SJCRH30 (cell line): ENCODE measurements at regions not wholly inside any gene's neighbourhood (a gene's known extent, or its start where the extent isn't known, plus 50 kb on each side); places are given as distances from the start of the nearest gene placed in this dataset.

ENCODE experiments used
- DNase-seq, 2 experiments: peaks; one replicate each; pipeline ENCODE4 v3.0.0-alpha.2; 2015 to 2020
- H3K27ac ChIP-seq: fragments of 250-450 bp; sonication (Bioruptor Pico); 2 replicates; pipeline ENCODE4 v1.5.1; 2020; ENCODE audit warnings: mild to moderate bottlenecking, moderate library complexity
- H3K27me3 ChIP-seq: fragments of 250-450 bp; sonication (Bioruptor Pico); 2 replicates; pipeline ENCODE4 v1.5.1; 2020; ENCODE audit warnings: mild to moderate bottlenecking, moderate library complexity
- H3K36me3 ChIP-seq: fragments of 250-450 bp; sonication (Bioruptor Pico); 2 replicates; pipeline ENCODE4 v1.5.1; 2020; ENCODE audit warnings: mild to moderate bottlenecking, moderate library complexity
- H3K4me1 ChIP-seq: fragments of 250-450 bp; sonication (Bioruptor Pico); 2 replicates; pipeline ENCODE4 v1.5.1; 2020; ENCODE audit warnings: mild to moderate bottlenecking, moderate library complexity
- H3K4me3 ChIP-seq: fragments of 250-450 bp; sonication (Bioruptor Pico); 2 replicates; pipeline ENCODE4 v1.5.1; 2020; ENCODE audit warnings: mild to moderate bottlenecking, moderate library complexity
- H3K9me3 ChIP-seq: fragments of 250-450 bp; sonication (Bioruptor Pico); replicated peaks from 2 replicates; pipeline ENCODE4 v1.5.1; 2020; ENCODE audit warnings: mild to moderate bottlenecking, moderate library complexity

DNA sequence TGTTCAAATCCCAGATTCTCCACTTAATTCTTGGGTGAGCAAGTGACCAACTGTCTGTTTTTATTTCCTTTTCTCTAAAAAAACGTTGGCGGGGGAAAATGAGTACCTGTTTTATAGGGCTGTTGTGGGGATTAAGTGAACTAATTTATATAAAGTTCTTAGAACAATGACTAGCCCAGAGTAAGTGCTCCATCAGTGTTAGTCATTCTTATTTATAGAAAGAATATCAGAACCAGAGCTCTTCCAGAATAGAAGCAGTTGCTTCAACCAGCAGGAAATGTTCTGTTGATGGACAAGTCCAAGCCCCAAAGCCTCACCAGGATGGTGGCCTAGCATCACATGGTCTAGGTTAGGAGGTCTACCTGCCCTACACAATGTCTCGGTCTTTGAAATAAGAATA, 379.2 kb downstream of the ACTL7B start:
- peaks cover 7% of the 10 kb centered on the region; the same call in 1 of the 2 replicates for H3K4me1 ChIP-seq
- no peak overlapping the region for H3K4me3 ChIP-seq
- no peaks in the 10 kb centered on the region for H3K36me3 ChIP-seq
- 0 out of 2 replicates have a peak, but pooled peaks cover 3% of the 10 kb centered on the region for H3K9me3 ChIP-seq
- peaks cover 12% of the 10 kb centered on the region; the same call in 1 of the 2 replicates for H3K27me3 ChIP-seq
- no peak for DNase-seq
- H3K27ac ChIP-seq = no peak overlapping the region

DNA sequence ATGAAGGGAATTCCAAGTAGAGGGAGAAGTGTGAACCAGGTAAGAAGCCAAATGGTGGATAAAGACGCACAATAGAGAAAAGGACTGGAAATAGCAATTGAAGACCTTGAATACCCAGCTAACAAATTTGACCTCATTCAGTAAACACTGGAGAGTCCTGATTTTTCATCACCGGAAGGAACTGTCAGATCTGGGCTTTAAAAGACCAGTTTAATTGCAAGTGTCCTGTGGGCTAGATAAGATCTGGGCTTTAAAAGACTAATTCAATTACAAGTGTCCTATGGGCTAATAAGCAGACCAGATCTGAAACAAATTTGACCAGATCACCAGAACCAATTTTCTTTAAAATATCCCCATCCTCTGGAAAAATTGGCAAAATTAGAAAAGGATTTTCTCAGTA, 380.0 kb downstream of the ACTL7B start:
- H3K4me1 ChIP-seq = peaks cover 7% of the 10 kb centered on the region; the same call in 1 of the 2 replicates
- 0 out of 2 replicates have a peak, but pooled peaks cover 3% of the 10 kb centered on the region for H3K9me3 ChIP-seq
- peaks cover 12% of the 10 kb centered on the region; the same call in 1 of the 2 replicates for H3K27me3 ChIP-seq
- no peak overlapping the region for H3K27ac ChIP-seq
- no peak overlapping the region for H3K4me3 ChIP-seq
- no peak for DNase-seq
- no peaks in the 10 kb centered on the region for H3K36me3 ChIP-seq

DNA sequence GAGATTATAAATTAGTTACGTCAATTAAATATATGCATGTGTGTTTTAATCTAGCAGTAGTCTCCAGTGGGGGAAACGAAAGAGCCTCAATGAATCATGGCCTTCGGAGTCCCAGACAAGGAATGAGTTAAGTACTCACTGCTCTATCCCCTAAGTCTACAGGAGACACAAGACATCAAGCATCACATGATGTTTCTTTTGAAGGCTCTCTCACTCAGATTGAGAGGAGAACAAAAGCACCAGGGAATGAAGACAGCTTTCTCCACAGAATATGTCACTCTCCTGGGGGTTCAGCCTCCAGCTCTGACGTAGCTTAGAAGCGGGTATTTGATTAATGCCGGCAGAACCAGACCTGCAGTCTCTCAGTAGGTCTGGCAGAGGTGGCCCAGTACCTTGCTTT, 381.4 kb downstream of the ACTL7B start:
- Histone ChIP-seq H3K4me3 (no peak overlapping the region), H3K36me3 (no peaks in the 10 kb centered on the region), H3K4me1 (peaks cover 7% of the 10 kb centered on the region; the same call in 1 of the 2 replicates), H3K27ac (no peak overlapping the region), H3K9me3 (no peaks in the 10 kb centered on the region), H3K27me3 (peaks cover 7% of the 10 kb centered on the region; the same call in 1 of the 2 replicates)
- no peak for DNase-seq

DNA sequence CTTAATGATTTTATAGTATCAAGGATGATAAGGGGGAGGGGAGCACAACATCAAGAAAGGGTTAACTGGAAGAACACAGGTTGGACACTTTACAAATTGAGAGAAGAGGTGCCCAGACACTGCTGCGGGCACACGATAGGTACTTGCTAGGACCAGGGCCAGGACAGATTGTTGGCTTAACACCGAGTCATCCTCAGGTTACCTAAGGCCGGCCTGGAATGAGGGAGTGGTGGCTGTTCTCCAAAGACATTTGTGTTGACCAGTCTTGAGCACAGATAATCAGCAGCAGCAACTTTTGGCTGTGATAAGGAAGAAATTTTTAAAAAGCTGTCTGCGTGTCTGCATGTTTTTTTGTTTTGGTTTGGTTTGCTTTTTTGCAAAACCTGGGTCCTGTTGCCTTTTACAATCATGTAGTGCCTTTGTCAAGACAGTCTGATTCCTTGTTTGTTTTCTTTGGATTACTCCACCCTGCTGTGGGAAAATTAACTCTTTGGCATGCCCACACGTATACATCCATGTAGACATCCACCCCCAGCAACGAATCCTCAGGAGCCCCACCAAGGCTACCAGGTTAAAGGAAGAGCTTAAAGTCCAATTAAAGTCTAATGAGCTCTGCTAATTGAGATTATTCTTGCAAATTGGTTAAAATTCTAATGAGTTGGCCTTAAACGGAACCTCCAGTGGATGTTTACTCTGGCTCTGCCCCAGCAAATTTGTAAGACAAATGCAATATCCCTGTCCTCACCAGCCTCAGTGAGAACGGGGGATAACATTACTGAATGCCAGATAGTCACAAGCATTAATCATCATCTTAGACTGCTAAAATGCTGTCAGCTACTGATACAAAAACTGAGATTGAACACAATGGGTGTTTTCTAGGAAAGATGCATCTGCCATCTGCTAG, 382.3 kb downstream of the ACTL7B start:
- Histone ChIP-seq H3K27ac (no peak overlapping the region), H3K27me3 (peaks cover 7% of the 10 kb centered on the region; the same call in 1 of the 2 replicates), H3K36me3 (no peaks in the 10 kb centered on the region), H3K4me3 (no peak overlapping the region), H3K4me1 (peaks cover 7% of the 10 kb centered on the region; the same call in 1 of the 2 replicates), H3K9me3 (no peaks in the 10 kb centered on the region)
- DNase-seq = peak in 1 of 2 experiments; percentile 6

DNA sequence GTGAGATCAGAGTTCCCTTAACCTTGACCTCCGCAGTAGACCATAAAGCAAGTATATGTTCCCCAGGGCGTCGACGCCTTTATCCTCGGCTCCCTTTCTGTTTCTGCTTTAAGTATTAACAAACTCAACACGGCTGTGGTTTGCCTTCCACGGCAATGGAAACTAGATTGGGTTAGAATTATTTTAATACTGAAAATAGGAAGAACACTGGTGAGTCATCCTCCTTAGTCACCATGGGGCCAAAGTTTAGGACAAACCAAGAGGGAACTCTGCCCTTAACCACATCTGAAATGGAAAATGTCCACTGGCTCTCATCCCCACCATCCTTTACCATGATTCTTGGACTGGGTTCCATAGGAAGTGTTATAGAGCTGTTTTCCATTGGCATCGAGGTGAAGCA, 386.1 kb downstream of the ACTL7B start:
- peaks cover 7% of the 10 kb centered on the region; the same call in 1 of the 2 replicates for H3K4me1 ChIP-seq
- H3K36me3 ChIP-seq = no peaks in the 10 kb centered on the region
- H3K4me3 ChIP-seq = no peak overlapping the region
- H3K27me3 ChIP-seq = peaks cover 3% of the 10 kb centered on the region; the same call in 1 of the 2 replicates
- no peaks in the 10 kb centered on the region for H3K9me3 ChIP-seq
- DNase-seq = no peak
- no peak overlapping the region for H3K27ac ChIP-seq

DNA sequence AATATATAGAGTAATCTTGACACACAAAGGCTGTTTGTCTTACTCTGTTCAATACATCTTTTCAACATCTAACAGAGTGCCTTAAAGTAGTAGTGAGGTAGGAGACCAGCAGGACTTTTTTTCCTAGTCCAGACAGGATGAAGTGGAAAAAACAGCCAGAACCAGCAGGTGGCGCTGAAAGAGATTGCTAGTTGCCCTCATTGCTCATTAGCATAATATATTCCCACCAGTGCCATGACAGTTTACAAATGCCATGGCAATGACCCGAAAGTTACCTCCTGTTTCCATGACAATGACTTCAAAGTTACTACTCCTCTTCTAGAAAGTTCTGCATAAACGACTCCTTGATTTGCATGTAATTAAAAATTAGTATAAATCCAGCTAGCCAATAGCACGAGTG, 387.4 kb downstream of the ACTL7B start:
- peak; percentile 54 to 74 for DNase-seq
- Histone ChIP-seq H3K36me3 (no peaks in the 10 kb centered on the region), H3K4me3 (no peak overlapping the region), H3K27ac (no peak overlapping the region), H3K9me3 (no peaks in the 10 kb centered on the region), H3K27me3 (no peaks in the 10 kb centered on the region), H3K4me1 (no peaks in the 10 kb centered on the region; the same call in 1 of the 2 replicates)

DNA sequence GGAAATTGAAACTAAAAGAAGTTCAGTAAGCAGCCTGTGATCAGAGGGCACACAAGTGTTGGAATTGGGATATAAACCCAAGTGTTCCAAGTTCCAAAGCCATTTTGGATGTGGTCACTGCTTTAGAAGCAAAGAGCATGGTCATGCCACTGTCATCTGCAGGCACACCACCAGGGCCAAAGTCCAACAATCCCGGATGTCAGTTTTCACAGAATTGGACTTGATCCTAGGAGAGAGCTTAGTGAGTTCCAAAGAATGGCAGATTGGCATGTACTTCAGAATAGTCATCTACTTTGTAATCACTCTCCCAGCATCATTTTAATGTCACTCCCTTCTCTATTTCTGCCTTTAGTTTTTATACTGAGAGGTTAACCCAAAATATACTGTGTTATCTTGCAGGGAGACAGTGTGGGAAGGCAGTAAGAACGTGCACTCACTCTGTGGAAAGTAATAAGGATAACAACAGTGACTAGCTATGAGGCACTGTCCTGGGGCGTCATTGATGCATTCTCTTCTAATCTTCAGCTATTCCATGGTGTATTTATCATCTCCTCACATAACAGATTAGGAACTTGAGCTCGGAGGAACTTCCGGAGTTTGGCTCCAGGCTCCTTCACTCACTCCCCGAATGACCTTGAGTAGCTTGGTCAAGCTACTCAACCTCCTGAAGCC, 388.0 kb downstream of the ACTL7B start:
- DNase-seq = no peak
- no peaks in the 10 kb centered on the region for H3K4me1 ChIP-seq
- no peak overlapping the region for H3K4me3 ChIP-seq
- H3K27ac ChIP-seq = no peak overlapping the region
- no peaks in the 10 kb centered on the region for H3K27me3 ChIP-seq
- no peaks in the 10 kb centered on the region for H3K36me3 ChIP-seq
- H3K9me3 ChIP-seq = no peaks in the 10 kb centered on the region

DNA sequence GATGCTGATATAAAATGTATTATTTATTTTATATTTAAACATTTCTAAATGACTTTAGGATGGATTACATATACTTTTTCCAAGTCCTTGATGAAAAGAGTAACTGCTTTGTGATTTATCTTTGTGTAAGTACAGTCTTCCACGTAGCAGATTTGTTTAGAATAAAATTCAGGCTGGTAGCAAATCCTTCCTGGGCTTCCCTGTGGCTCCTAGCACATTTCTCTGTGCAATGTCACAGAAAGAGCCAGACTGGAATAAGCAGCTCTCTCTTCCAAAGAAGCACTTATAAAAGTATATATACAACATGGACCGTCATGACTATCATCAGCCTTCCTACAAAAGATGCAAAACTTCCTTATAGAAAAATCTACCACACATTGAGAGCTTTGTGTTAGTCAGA, 388.6 kb downstream of the ACTL7B start:
- no peak for DNase-seq
- Histone ChIP-seq H3K4me1 (no peaks in the 10 kb centered on the region), H3K9me3 (no peaks in the 10 kb centered on the region), H3K27ac (no peak overlapping the region), H3K36me3 (no peaks in the 10 kb centered on the region), H3K4me3 (no peak overlapping the region), H3K27me3 (no peaks in the 10 kb centered on the region)

DNA sequence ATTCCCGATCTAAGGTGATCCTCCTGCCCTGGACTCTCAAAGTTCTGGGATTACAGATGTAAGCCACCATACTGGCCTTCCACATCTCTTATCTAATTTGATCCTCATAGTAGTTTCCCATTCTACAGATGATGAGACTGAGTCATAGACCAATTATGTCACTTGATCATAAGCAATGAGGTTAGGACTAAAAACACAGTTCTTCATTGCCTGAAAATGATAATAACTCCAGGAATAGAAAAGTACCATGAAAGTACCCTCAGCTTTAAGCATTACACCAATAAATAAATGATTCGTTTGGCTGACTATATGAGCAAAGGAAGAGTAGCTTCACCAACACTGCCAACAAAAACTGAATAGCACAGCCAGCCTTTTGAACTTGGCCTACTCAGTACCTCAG, 389.5 kb downstream of the ACTL7B start:
- no peak overlapping the region for H3K4me3 ChIP-seq
- DNase-seq = no peak
- no peaks in the 10 kb centered on the region for H3K4me1 ChIP-seq
- H3K9me3 ChIP-seq = no peaks in the 10 kb centered on the region
- H3K36me3 ChIP-seq = no peaks in the 10 kb centered on the region
- no peak overlapping the region for H3K27ac ChIP-seq
- no peaks in the 10 kb centered on the region for H3K27me3 ChIP-seq

DNA sequence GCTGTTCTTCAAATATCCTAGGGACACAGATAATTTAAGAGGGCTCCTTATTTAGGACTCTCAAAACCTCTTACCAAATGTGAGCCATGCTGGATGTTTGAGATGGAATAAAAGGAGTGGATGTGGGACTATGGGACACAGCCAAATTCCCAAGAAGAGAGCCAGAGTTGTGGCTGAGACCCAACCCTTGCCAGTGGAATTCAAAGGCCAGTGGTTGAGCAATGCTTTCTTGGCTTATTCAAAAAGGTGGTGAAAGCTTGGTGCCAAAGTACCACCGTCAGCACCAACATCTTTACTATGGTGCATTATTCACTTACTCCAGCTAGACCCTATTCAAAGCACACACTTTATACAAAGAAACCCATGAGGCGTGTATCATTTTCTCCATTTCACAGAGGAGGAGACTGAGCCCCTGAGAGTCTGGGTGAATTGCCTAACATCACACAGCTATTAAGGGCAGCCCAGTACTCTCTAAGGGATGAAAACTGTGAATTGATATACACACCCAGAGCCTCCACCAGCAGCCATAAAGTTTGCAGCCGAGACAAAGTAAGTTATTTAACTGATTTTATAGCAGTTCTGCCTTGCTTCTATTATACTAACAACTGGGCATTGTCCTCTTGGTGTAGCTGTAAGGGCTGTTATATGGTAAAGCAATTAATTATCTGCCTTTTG, 391.7 kb downstream of the ACTL7B start:
- DNase-seq = no peak
- H3K36me3 ChIP-seq = no peaks in the 10 kb centered on the region
- no peaks in the 10 kb centered on the region for H3K9me3 ChIP-seq
- no peaks in the 10 kb centered on the region for H3K4me1 ChIP-seq
- H3K27me3 ChIP-seq = no peaks in the 10 kb centered on the region
- no peak overlapping the region for H3K4me3 ChIP-seq
- H3K27ac ChIP-seq = no peak overlapping the region

DNA sequence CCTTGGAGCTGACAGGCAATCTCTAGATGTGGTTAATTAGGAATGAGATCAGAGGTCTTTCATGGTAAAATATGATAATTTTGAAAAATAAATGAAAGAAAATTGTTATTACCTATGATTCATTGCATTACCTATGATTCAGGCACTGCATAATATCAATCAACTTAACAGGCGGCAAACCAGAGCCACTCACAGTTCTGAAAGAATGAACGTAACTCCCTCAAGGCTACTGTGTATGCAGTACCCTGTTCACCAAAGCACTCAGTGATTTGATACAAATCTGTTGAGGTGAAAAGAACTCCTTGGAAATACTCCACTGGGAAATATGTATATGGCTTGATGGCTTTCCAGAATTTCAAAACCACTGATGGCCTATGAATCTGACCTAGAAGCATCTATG, 398.9 kb downstream of the ACTL7B start:
- no peaks in the 10 kb centered on the region for H3K4me1 ChIP-seq
- DNase-seq = no peak
- no peaks in the 10 kb centered on the region for H3K36me3 ChIP-seq
- no peaks in the 10 kb centered on the region for H3K27me3 ChIP-seq
- H3K27ac ChIP-seq = no peak overlapping the region
- H3K4me3 ChIP-seq = no peak overlapping the region
- H3K9me3 ChIP-seq = no peaks in the 10 kb centered on the region

DNA sequence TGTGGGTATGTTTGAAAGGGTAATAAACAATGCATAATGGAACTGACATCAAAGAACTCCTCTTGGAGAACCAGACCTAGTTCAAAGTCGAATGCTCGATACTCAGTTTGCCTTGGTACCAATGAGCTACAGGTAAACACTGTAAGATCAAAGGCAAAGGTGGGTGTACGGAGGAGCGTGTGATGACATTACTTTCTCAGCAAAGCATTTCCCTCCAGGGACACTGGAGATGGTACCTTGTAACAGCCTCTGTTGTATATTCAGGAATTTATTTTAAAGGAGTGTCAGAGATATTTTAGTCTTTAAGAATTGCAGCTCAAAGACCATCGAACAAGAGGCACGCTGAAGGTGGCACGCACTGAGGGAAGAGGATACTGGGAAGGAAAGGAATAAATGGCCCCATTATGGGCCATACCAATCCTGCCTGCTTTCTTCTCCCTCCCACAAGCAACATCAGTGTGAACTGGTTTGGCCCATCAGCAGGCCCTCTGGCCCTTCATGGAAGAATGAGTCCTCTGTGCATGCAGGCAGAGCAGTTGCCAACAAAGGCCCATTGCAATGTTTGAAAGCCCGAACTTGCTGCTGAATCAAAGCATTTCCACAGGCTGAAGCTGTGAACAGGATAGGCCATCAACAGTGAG, 410.2 kb downstream of the ACTL7B start:
- Histone ChIP-seq H3K27me3 (peaks cover 9% of the 10 kb centered on the region; the same call in 1 of the 2 replicates), H3K36me3 (no peaks in the 10 kb centered on the region), H3K4me1 (no peaks in the 10 kb centered on the region; the same call in 1 of the 2 replicates), H3K9me3 (no peaks in the 10 kb centered on the region), H3K27ac (no peak overlapping the region), H3K4me3 (no peak overlapping the region)
- DNase-seq = no peak

DNA sequence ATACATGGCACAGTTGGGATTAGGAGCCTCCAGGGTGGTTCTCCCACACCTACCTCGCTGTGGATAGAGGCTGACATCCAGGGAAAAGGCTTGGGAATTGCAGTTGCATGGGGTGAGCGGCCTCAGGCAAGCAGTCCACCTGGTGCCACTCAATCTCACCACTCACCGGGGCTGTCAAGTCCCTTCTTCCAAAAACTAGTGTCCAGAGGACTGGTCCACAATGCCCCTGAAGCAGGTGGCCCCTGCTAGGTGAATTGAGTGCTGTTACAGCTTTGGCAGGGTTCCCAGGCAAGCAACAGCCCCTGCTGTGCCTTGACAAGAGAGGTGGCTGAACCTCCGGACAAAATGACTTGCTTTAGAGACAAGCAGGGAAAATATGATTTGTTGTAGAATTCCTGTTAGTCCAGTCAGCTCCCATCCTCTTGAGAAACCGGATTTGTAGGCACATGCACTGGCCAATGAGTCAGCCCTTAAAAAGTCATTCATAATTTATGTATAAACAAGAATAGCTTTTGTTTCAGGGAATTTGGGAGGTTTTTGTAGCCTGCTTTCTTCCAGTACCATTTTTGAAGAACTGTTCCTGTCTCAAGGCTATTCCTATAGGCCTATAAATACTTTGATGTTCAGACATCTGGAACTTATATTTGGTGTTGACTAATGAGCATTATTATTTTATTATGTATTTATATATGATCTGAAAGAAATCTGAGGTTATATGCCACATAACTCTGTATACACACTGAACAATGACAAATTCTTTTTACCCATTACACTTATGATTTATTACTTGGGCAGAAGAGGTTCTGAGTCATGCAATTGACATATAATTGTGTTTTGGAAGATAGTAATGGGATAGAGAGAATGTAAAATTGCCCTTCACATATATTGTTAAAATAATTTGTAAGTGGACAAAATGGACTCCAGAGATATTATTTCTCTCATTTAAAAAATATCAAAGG, 411.1 kb downstream of the ACTL7B start:
- no peaks in the 10 kb centered on the region; the same call in 1 of the 2 replicates for H3K4me1 ChIP-seq
- DNase-seq = peak; percentile 10 to 29
- H3K36me3 ChIP-seq = no peaks in the 10 kb centered on the region
- H3K9me3 ChIP-seq = no peaks in the 10 kb centered on the region
- H3K27me3 ChIP-seq = peaks cover 15% of the 10 kb centered on the region; the same call in 1 of the 2 replicates
- no peak overlapping the region for H3K4me3 ChIP-seq
- no peak overlapping the region for H3K27ac ChIP-seq
